Activated T-helper 1 cell treated with anti-CD3 and anti-CD28 coated beads, Interleukin-12 subunit alpha, Interleukin-12 subunit beta, Interleukin-2, Interleukin-4 antibody, amounts not matched to agents 30 ng/mL and 10 ng/mL and 1 ng/mL, durations not matched to agents 14 hours and 24 hours and 36 hours (primary cell): ENCODE measurements at regions not wholly inside any gene's neighbourhood (a gene's known extent, or its start where the extent isn't known, plus 50 kb on each side); places are given as distances from the start of the nearest gene placed in this dataset.

Source experiments
- DNase-seq: peaks from one replicate; pipeline ENCODE4 v3.0.0; 2021; ENCODE audit warnings: low spot score
- H3K27ac Mint-ChIP-seq: one replicate; pipeline ENCODE4 v1.8.0; 2021; ENCODE audit warnings: mild to moderate bottlenecking, mixed read lengths
- H3K27me3 Mint-ChIP-seq: one replicate; pipeline ENCODE4 v1.8.0; 2022; ENCODE audit warnings: mild to moderate bottlenecking, moderate library complexity, mixed read lengths; ENCODE audit not compliant: insufficient read depth
- H3K36me3 Mint-ChIP-seq: one replicate; pipeline ENCODE4 v1.8.0; 2021; ENCODE audit warnings: low read depth, mixed read lengths
- H3K4me1 Mint-ChIP-seq: one replicate; pipeline ENCODE4 v1.8.0; 2021; ENCODE audit warnings: low read depth, mixed read lengths
- H3K4me3 Mint-ChIP-seq: one replicate; pipeline ENCODE4 v1.8.0; 2021; ENCODE audit warnings: mild to moderate bottlenecking, moderate library complexity, mixed read lengths
- H3K9me3 Mint-ChIP-seq: one replicate; pipeline ENCODE4 v1.8.0; 2021; ENCODE audit warnings: mixed read lengths
- intact Hi-C: fragments of 100-400 bp; cut with micrococcal nuclease; formaldehyde crosslinking; loops from one replicate; pipeline ENCODE4 v1.15.1; 2024

- H3K9me3 Mint-ChIP-seq: no peaks in the 10 kb centered on the region
- intact Hi-C loops: no loop called here
These were observed 308.2 kb downstream of the ZNF608 start for GRCh38 chr5:124438026-124438902.

GRCh38 chr5:124436294-124436693, 310.1 kb downstream of the ZNF608 start:
- intact Hi-C loops: no loop called here
- Mint-ChIP-seq H3K36me3 (no peaks in the 10 kb centered on the region), H3K4me3 (no peak overlapping the region), H3K4me1 (no peaks in the 10 kb centered on the region), H3K27ac (no peak overlapping the region), H3K9me3 (no peaks in the 10 kb centered on the region), H3K27me3 (no peaks in the 10 kb centered on the region)
- DNase-seq: no peak

More at GRCh38 chr5:124438026-124438902, 308.2 kb downstream of the ZNF608 start:
- no peak for DNase-seq
- Mint-ChIP-seq H3K4me3 (no peak overlapping the region), H3K27me3 (no peaks in the 10 kb centered on the region), H3K27ac (no peak overlapping the region), H3K4me1 (no peaks in the 10 kb centered on the region), H3K36me3 (no peaks in the 10 kb centered on the region)

GRCh38 chr5:124433170-124433569, 313.3 kb downstream of the ZNF608 start:
- Mint-ChIP-seq H3K9me3 (peaks cover 16% of the 10 kb centered on the region), H3K27me3 (no peaks in the 10 kb centered on the region), H3K36me3 (no peaks in the 10 kb centered on the region), H3K4me1 (no peaks in the 10 kb centered on the region), H3K27ac (no peak overlapping the region), H3K4me3 (no peak overlapping the region)
- intact Hi-C loops: no loop called here
- no peak for DNase-seq

- Mint-ChIP-seq H3K4me1 (no peaks in the 10 kb centered on the region), H3K4me3 (no peak overlapping the region), H3K9me3 (no peaks in the 10 kb centered on the region), H3K27me3 (no peaks in the 10 kb centered on the region), H3K27ac (no peak overlapping the region), H3K36me3 (no peaks in the 10 kb centered on the region)
- intact Hi-C loops: no loop called here
- no peak for DNase-seq
These were observed 324.9 kb downstream of the ZNF608 start for GRCh38 chr5:124421584-124421983.

- no peak for DNase-seq
- Mint-ChIP-seq H3K4me1 (no peaks in the 10 kb centered on the region), H3K27ac (no peak overlapping the region), H3K27me3 (no peaks in the 10 kb centered on the region), H3K36me3 (no peaks in the 10 kb centered on the region), H3K4me3 (no peak overlapping the region), H3K9me3 (no peaks in the 10 kb centered on the region)
- intact Hi-C loops: no loop called here
These were observed 325.5 kb downstream of the ZNF608 start for GRCh38 chr5:124420952-124421351.

- Mint-ChIP-seq H3K27me3 (no peaks in the 10 kb centered on the region), H3K36me3 (no peaks in the 10 kb centered on the region), H3K27ac (no peak overlapping the region), H3K4me3 (no peak overlapping the region), H3K9me3 (no peaks in the 10 kb centered on the region), H3K4me1 (no peaks in the 10 kb centered on the region)
- intact Hi-C loops: no loop called here
- no peak for DNase-seq
These were observed 326.9 kb downstream of the ZNF608 start for GRCh38 chr5:124419531-124419930.

GRCh38 chr5:124418390-124418789, 328.0 kb downstream of the ZNF608 start:
- Mint-ChIP-seq H3K4me3 (no peak overlapping the region), H3K9me3 (no peaks in the 10 kb centered on the region), H3K36me3 (no peaks in the 10 kb centered on the region), H3K27ac (no peak overlapping the region), H3K27me3 (no peaks in the 10 kb centered on the region), H3K4me1 (no peaks in the 10 kb centered on the region)
- intact Hi-C loops: no loop called here
- DNase-seq: no peak

- no peaks in the 10 kb centered on the region for H3K4me1 Mint-ChIP-seq
- H3K36me3 Mint-ChIP-seq: no peaks in the 10 kb centered on the region
- H3K27me3 Mint-ChIP-seq: no peaks in the 10 kb centered on the region
- no peaks in the 10 kb centered on the region for H3K9me3 Mint-ChIP-seq
- DNase-seq: no peak
- no peak overlapping the region for H3K4me3 Mint-ChIP-seq
- no peak overlapping the region for H3K27ac Mint-ChIP-seq
- intact Hi-C loops: no loop called here
These were observed 329.2 kb downstream of the ZNF608 start for GRCh38 chr5:124417196-124417595.

GRCh38 chr5:124416627-124417026, 329.8 kb downstream of the ZNF608 start:
- no peaks in the 10 kb centered on the region for H3K27me3 Mint-ChIP-seq
- no peak for DNase-seq
- no peaks in the 10 kb centered on the region for H3K4me1 Mint-ChIP-seq
- no peaks in the 10 kb centered on the region for H3K36me3 Mint-ChIP-seq
- no peak overlapping the region for H3K27ac Mint-ChIP-seq
- no peaks in the 10 kb centered on the region for H3K9me3 Mint-ChIP-seq
- no peak overlapping the region for H3K4me3 Mint-ChIP-seq
- intact Hi-C loops: no loop called here

- no peak overlapping the region for H3K27ac Mint-ChIP-seq
- H3K27me3 Mint-ChIP-seq: no peaks in the 10 kb centered on the region
- DNase-seq: no peak
- H3K4me3 Mint-ChIP-seq: no peak overlapping the region
- intact Hi-C loops: no loop called here
- H3K9me3 Mint-ChIP-seq: no peaks in the 10 kb centered on the region
- no peaks in the 10 kb centered on the region for H3K4me1 Mint-ChIP-seq
- no peaks in the 10 kb centered on the region for H3K36me3 Mint-ChIP-seq
These were observed 331.5 kb downstream of the ZNF608 start for GRCh38 chr5:124414973-124415372.

GRCh38 chr5:124410539-124411488, 335.6 kb downstream of the ZNF608 start:
- Mint-ChIP-seq H3K27ac (no peak overlapping the region), H3K4me1 (no peaks in the 10 kb centered on the region), H3K9me3 (no peaks in the 10 kb centered on the region), H3K36me3 (no peaks in the 10 kb centered on the region), H3K4me3 (no peak overlapping the region), H3K27me3 (no peaks in the 10 kb centered on the region)
- intact Hi-C loops: no loop called here
- no peak for DNase-seq

GRCh38 chr5:124408738-124409453, 337.5 kb downstream of the ZNF608 start:
- no peaks in the 10 kb centered on the region for H3K9me3 Mint-ChIP-seq
- intact Hi-C loops: no loop called here
- H3K4me1 Mint-ChIP-seq: no peaks in the 10 kb centered on the region
- H3K4me3 Mint-ChIP-seq: no peak overlapping the region
- H3K27ac Mint-ChIP-seq: no peak overlapping the region
- no peak for DNase-seq
- H3K27me3 Mint-ChIP-seq: no peaks in the 10 kb centered on the region
- no peaks in the 10 kb centered on the region for H3K36me3 Mint-ChIP-seq
